ENCODE measurements at regions not wholly inside any gene's neighbourhood (a gene's known extent, or its start where the extent isn't known, plus 50 kb on each side); places are given as distances from the start of the nearest gene placed in this dataset.

GRCh38 chr2:108067820-108068405, 81.6 kb downstream of the SLC5A7 start:
- ATAC-seq (no peak), DNase-seq (no peak)
- intact Hi-C loops (cut with micrococcal nuclease), result no loop called here

- DNase-seq (no peak), ATAC-seq (no peak)
- intact Hi-C loops (cut with micrococcal nuclease), result no loop called here
These were observed 83.4 kb downstream of the SLC5A7 start for GRCh38 chr2:108069515-108070310.

- DNase-seq (no peak), ATAC-seq (no peak)
- intact Hi-C loops (cut with micrococcal nuclease), result no loop called here
These were observed 87.2 kb downstream of the SLC5A7 start for GRCh38 chr2:108073415-108074072.

DNA sequence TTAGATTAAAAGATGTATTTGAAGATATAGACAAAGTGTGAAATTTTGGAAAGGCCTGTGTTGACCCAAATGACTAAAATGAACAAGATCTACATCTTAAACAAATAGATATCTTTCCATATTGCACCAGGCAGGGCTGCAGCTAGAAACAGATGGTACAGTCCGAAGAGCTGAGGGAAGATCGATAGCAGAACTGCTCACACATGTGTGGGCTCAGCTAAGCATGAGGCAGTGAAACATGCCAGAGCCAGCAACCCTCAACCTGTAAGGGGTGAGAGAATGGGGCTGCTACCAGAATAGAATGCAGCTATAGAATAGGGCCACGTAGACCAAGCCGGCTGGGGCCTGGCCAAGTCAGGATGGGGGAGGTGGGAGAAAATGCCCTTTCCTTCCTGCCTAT, 87.8 kb downstream of the SLC5A7 start:
- DNase-seq (no peak), ATAC-seq (no peak)
- intact Hi-C loops (cut with micrococcal nuclease), result no loop called here

DNA sequence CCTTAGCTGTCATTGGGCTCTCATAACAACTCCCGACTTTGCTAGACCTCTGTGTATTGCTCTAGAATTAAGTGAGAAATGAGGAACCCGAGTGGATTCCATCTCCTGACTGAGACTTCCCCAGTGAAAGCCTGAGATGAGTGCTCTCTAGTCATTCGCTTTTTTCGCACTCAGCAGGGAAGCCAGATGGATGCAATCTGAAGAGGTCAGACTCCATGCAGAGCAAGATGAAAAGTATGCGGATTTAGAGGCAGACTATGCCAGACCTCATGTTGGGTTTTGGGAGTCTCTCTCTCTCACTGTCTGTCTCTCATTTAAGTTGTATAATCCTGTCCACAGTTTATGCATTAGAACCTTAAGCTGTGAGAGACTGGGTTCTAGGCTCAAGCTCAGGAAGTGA, 88.6 kb downstream of the SLC5A7 start:
- ATAC-seq (no peak), DNase-seq (no peak)
- intact Hi-C loops (cut with micrococcal nuclease), result no loop called here

DNA sequence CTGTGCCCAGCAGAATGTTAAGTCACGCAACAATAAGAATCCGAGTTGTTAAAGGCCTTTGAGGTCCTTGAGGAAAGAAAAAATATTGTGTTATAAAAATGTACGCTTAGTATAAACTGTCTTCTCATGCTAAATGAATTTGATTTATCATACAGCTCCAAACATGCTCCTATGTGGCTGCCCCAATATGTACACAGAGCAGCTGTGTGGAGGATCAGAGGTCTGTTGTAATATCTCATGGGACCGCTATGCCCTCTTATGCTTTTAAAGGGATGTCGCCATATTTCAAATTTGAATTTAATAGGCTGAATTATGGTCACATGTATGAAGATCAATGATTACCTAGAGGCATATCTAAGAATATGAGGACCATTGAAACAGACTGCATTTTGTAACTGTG, 90.2 kb downstream of the SLC5A7 start:
- intact Hi-C loops (cut with micrococcal nuclease), result no loop called here
- DNase-seq (no peak), ATAC-seq (no peak)

DNA sequence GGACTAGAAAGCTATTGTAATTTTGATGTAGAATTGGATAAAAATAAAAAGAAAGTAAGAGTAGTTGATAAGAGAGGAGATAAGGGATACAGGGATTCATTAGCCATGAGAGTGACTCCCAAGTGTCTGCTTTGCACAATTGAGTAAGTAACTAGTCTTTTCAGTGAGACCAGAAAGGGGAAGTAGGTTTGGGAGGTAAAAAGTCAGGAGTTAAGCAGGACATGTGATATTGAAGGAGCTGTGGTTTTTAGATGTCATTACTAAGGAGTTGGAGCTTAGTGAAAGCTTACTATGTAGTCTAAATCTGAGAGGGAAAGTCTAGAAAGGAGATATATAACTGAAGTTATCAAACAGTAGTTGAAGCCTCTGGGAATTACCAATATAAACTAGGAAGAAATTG, 93.4 kb downstream of the SLC5A7 start:
- intact Hi-C loops (cut with micrococcal nuclease), result no loop called here
- DNase-seq, result no peak

GRCh38 chr2:108080177-108080576, 93.9 kb downstream of the SLC5A7 start:
- ATAC-seq (no peak), DNase-seq (no peak)
- intact Hi-C loops (cut with micrococcal nuclease), result no loop called here

More for the DNA sequence above, 93.4 kb downstream of the SLC5A7 start:
- no peak for ATAC-seq

DNA sequence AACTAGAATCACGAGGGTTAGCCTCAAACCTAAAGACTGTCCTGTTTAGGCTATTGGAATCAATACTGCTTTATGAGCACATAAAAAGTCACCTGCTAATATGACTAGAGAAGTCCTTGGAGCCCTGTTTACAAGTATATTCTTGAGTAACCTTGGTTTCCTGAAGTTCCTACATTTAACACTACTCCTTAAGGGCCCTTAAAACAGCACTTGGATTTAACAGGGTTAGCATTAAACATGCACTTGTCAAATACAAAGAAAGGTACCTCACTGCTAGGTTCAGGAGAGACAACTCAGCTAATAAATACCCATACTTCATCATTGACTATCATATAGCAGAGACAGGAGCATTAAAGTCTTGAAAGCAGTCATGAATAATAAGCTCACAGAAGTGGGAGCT, 96.7 kb downstream of the SLC5A7 start:
- ATAC-seq (no peak), DNase-seq (no peak)
- intact Hi-C loops (cut with micrococcal nuclease), result no loop called here

GRCh38 chr2:108084311-108084710, 98.0 kb downstream of the SLC5A7 start:
- ATAC-seq (no peak), DNase-seq (no peak)
- intact Hi-C loops (cut with micrococcal nuclease), result no loop called here

DNA sequence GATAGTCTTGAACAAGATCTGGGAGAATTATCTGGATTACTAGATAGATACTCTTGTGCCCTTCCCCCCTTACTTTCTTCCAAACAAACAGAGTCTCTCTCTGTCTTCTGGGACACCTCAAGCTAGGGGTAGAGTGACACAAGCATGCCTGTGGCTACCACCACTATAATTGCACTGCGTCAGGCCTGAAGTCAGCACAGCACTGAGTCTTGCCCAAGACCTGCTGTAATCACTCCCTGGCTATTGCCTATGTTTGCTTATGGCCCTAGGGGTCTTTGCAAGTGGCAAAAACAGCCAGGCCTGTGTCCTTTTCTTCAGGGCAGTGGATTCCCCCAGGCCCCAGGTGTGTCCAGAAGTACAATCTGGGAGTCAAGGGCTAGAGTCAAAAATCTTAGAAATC, 106.6 kb downstream of the SLC5A7 start:
- no peak for ATAC-seq

DNA sequence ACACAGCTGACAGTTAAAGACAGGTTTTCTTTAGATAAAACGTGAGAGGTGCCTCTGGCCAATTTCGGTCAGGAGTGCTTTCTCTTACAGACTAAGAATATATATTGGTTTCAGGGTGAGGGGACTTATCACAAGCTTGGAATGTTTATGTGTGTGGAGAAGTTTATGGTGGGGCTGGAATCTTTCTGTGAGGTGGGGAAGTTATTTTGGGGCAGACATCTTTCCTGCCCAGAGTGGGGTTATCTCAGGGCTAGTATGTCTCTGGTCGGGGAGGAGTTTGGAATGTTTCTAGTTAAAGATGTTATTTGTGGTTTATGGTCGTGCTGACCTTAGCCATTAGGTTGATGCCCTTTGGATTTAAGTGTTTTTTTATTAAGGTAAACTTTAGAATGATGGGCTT, 115.2 kb downstream of the SLC5A7 start:
- no peak for DNase-seq
- intact Hi-C loops (cut with micrococcal nuclease), result no loop called here
- no peak for ATAC-seq

More for the DNA sequence above, 106.6 kb downstream of the SLC5A7 start:
- no peak for DNase-seq
- intact Hi-C loops (cut with micrococcal nuclease), result no loop called here

GRCh38 chr2:108106731-108107130, 120.4 kb downstream of the SLC5A7 start:
- ATAC-seq, result no peak
- intact Hi-C loops (cut with micrococcal nuclease), result no loop called here
- DNase-seq, result no peak

GRCh38 chr2:108111936-108112335, 125.6 kb downstream of the SLC5A7 start:
- no peak for ATAC-seq
- intact Hi-C loops (cut with micrococcal nuclease), result loop anchor here (10.0 kb wide), 1 partner anchor 903 kb away; no protein-coding TSS in a partner anchor
- no peak for DNase-seq

DNA sequence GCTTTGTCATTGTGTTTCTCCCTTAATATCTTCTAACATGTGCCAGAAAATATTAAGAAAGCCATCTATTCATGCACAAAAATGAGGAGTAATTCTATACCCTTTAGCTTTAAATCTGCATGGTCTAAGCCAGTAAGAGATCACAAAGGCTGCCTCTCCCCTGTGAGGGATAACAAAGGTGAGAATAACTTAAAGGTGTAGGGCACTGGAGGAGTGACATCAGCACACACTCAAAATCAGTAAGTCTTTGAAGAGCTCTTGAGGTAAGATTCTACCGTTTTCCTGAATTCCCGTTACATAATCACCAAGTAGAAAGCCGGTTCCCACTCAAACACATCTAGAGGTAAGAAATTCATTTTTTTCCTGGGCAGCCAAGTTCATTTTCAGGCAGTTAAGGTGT, 123.9 kb upstream of the SULT1C3 start:
- intact Hi-C loops (cut with micrococcal nuclease), result loop anchor here (10.0 kb wide), 1 partner anchor 899 kb away; no protein-coding TSS in a partner anchor
- ATAC-seq (no peak), DNase-seq (no peak)

DNA sequence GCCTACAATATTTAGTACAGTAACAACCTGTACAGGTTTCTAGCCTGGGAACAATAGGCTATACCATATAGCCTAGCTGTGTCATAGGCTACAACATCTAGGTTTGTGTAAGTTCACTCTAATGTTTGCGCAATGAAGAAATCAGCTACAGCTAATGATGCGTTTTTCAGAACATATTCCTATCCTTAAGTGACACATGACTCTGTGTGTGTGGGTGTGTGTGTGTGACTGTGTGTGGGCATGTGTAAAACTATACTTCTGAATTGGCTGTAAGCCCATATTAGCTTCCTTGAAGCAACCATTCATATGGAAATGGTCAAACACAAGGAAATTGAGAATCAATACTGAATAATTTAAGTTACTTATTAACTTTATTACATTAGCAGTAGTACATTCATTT, 120.8 kb upstream of the SULT1C3 start:
- intact Hi-C loops (cut with micrococcal nuclease), result loop anchor here (10.0 kb wide), 1 partner anchor 896 kb away; no protein-coding TSS in a partner anchor
- DNase-seq, result no peak
- no peak for ATAC-seq

GRCh38 chr2:108119492-108119891, 120.3 kb upstream of the SULT1C3 start:
- ATAC-seq (no peak), DNase-seq (no peak)
- intact Hi-C loops (cut with micrococcal nuclease), result loop anchor here (10.0 kb wide), 1 partner anchor 895 kb away; no protein-coding TSS in a partner anchor

GRCh38 chr2:108124736-108125495, 114.9 kb upstream of the SULT1C3 start:
- DNase-seq (no peak), ATAC-seq (no peak)
- intact Hi-C loops (cut with micrococcal nuclease), result no loop called here

DNA sequence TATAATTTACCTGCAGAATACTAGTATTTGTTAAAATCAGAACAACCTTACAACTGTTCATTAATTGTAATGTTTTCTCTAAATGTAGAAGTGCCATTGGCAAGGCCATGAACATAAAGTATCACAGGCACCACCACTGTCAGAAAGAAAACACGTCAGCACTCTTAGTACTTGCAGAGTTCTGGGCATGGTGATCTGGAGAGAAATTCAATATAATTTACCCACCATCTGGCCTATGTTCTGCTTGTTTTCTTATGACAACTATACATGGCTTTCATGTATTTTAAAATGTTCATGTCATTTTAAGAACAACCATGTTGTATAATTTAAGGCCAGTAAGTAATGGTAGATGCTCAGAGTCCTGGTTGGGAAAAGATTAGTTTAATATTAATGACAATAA, 114.2 kb upstream of the SULT1C3 start:
- ATAC-seq (no peak), DNase-seq (no peak)
- intact Hi-C loops (cut with micrococcal nuclease), result no loop called here

DNA sequence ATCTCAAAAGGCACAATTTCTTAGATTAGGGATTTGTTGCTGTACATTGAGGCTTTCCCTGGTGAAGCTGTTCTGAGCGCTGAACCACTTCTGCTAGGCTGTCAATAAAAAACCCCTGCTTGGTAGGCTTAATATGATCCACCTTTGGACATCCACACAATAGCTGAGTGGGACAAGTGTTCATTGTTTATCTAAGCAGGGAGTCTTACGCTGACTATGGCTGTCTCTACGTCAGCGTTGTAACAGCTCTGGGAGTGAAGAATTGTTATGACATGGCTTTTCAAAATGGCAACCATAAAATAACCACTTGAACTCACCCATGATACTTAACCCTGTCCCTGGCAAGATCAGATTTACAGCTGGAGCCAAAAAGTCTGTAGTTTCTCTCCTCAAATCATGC, 111.5 kb upstream of the SULT1C3 start:
- no peak for ATAC-seq
- no peak for DNase-seq
- intact Hi-C loops (cut with micrococcal nuclease), result no loop called here
